ENCODE measurements at regions not wholly inside any gene's neighbourhood (a gene's known extent, or its start where the extent isn't known, plus 50 kb on each side); places are given as distances from the start of the nearest gene placed in this dataset.
"Not testable (repeated sequence)": the region's sequence is repeated elsewhere in the genome, so short reads cannot be mapped to it uniquely, and the experiment has no call there.

DNA sequence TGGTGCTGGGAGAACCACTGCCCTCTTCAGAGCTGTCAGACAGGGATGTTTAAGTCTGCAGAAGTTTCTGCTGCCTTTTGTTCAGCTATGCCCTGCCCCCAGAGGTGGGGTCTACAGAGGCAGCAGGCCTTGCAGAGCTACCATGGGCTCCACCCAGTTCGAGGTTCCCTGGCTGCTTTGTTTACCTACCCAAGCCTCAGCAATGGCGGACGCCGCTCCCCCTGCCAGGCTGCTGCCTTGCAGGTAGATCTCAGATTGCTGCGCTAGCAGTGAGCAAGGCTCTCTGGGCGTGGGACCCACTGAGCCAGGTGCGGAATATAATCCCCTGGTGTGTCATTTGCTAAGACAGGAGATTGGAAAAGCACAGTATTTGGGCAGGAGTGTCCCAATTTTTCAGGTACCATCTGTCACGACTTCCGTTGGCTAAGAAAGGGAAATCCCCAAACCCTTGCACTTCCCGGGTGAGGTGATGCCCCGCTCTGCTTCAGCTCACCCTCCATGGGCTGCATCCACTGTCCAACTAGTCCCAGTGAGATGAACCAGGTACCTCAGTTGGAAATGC is 1415.5 kb downstream of the GRIK2 start:
- TF ChIP-seq, protein P1, sequence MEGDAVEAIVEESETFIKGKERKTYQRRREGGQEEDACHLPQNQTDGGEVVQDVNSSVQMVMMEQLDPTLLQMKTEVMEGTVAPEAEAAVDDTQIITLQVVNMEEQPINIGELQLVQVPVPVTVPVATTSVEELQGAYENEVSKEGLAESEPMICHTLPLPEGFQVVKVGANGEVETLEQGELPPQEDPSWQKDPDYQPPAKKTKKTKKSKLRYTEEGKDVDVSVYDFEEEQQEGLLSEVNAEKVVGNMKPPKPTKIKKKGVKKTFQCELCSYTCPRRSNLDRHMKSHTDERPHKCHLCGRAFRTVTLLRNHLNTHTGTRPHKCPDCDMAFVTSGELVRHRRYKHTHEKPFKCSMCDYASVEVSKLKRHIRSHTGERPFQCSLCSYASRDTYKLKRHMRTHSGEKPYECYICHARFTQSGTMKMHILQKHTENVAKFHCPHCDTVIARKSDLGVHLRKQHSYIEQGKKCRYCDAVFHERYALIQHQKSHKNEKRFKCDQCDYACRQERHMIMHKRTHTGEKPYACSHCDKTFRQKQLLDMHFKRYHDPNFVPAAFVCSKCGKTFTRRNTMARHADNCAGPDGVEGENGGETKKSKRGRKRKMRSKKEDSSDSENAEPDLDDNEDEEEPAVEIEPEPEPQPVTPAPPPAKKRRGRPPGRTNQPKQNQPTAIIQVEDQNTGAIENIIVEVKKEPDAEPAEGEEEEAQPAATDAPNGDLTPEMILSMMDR (IDR thresholded peaks at IDR 0.05), result not testable (repeated sequence)
- TF ChIP-seq POLR2A (IDR thresholded peaks at IDR 0.05), result not testable (repeated sequence)
